Left ventricle myocardium inferior (tissue), 1 donor: ENCODE measurements at regions not wholly inside any gene's neighbourhood (a gene's known extent, or its start where the extent isn't known, plus 50 kb on each side); places are given as distances from the start of the nearest gene placed in this dataset.

Experiments used
- DNase-seq: peaks from one replicate; pipeline ENCODE4 v3.0.0-alpha.2; 2020
- H3K27ac ChIP-seq: fragments of 200-600 bp; replicated peaks from 2 replicates; pipeline ENCODE4 v1.8.0; 2021
- H3K27me3 ChIP-seq: fragments of 200-600 bp; 2 replicates; pipeline ENCODE4 v1.8.0; 2021; ENCODE audit warnings: low read depth
- H3K36me3 ChIP-seq: fragments of 200-600 bp; 2 replicates; pipeline ENCODE4 v1.8.0; 2021
- H3K4me1 ChIP-seq: fragments of 200-600 bp; 2 replicates; pipeline ENCODE4 v1.8.0; 2021
- H3K4me3 ChIP-seq: fragments of 200-600 bp; 2 replicates; pipeline ENCODE4 v1.8.0; 2021; ENCODE audit warnings: mild to moderate bottlenecking, moderate library complexity
- H3K9me3 ChIP-seq: fragments of 200-600 bp; replicated peaks from 2 replicates; pipeline ENCODE4 v1.8.0; 2021
- CTCF ChIP-seq: fragments of 200-600 bp; IDR thresholded peaks from 2 replicates; pipeline ENCODE4 v1.8.0; 2021; ENCODE audit warnings: antibody characterized with exemption, mild to moderate bottlenecking, borderline replicate concordance
- intact Hi-C: fragments of 100-400 bp; cut with micrococcal nuclease; formaldehyde crosslinking; loops from one replicate; pipeline ENCODE4 v1.11.0; 2022
- donor health status: DM: no; HTN: yes; CAD: no; lungs with severe emphysema.

- TF ChIP-seq CTCF, result no peak
- Histone ChIP-seq H3K4me3 (no peak overlapping the region), H3K4me1 (no peaks in the 10 kb centered on the region), H3K9me3 (no peaks in the 10 kb centered on the region), H3K27me3 (peaks cover 60% of the 10 kb centered on the region), H3K36me3 (no peaks in the 10 kb centered on the region), H3K27ac (no peak overlapping the region)
- intact Hi-C loops, result no loop called here
- DNase-seq, result no peak
Measured at GRCh38 chr5:6003040-6003825, 375.1 kb downstream of the MED10 start.

DNA sequence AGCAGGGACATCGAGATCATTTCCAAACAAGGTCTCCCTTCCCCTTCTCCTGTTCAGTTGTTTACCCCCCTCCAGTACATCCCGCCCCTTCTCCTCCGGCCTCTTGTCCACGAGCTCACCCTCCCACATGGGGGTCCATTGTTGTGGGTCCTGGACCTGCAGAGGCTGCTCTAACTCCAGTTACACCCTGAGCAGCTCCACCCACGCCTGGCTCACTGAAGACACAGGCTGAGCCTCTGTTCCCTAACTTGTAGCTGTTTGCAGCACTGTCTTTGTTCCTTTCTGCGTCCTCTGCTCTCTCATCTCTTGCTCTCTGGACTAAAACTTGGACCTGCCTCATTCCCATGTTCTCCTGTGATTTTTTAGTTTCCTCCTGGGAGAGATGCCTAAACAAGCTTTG is 377.5 kb downstream of the MED10 start:
- Histone ChIP-seq H3K4me3 (no peak overlapping the region), H3K27me3 (peaks cover 43% of the 10 kb centered on the region), H3K9me3 (peaks cover 13% of the 10 kb centered on the region), H3K27ac (no peak overlapping the region), H3K4me1 (no peaks in the 10 kb centered on the region), H3K36me3 (no peaks in the 10 kb centered on the region)
- intact Hi-C loops, result no loop called here
- DNase-seq, result no peak
- TF ChIP-seq CTCF, result no peak

GRCh38 chr5:5995819-5996218 is 382.5 kb downstream of the MED10 start:
- Histone ChIP-seq H3K36me3 (no peaks in the 10 kb centered on the region), H3K4me1 (no peaks in the 10 kb centered on the region), H3K27ac (no peak overlapping the region), H3K27me3 (peaks cover under 1% of the 10 kb centered on the region), H3K9me3 (peaks cover 55% of the 10 kb centered on the region), H3K4me3 (no peak overlapping the region)
- no peak for DNase-seq
- intact Hi-C loops, result no loop called here
- no peak for TF ChIP-seq CTCF

DNA sequence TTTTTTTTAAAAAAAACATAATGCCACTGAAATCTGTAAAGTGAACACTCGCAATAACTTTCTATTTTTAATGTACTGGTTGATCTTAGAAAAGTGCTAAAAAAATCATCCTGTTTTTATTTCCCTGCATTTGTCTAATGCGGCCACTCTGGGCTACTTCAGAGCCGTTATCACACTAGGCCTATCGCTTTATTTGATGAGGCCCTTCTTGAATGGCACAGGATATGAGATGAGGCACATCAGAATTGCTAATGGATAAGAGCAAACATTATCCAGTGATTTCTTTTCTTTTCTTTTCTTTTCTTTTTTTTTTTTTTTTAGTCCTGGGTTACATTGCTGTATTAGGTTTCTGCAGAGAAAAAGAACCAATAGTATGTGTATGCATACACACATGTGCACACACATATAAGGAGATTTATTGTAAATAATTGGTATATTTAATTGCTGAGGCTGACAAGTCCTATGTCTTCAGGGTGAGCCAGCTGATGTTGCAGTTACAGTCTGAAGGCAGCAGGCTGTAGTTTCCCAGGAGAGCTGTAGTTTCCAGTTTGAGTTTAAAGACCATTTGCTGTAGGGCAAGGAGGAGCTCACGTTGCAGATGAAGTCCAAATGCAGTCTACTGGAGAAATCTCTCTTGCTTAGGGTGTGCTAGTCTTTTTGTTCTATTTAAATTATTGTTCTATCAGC is 391.7 kb downstream of the MED10 start:
- H3K27me3 ChIP-seq, result peaks cover 6% of the 10 kb centered on the region
- no peaks in the 10 kb centered on the region for H3K36me3 ChIP-seq
- intact Hi-C loops, result no loop called here
- H3K4me3 ChIP-seq, result no peak overlapping the region
- no peak overlapping the region for H3K27ac ChIP-seq
- no peak for DNase-seq
- no peaks in the 10 kb centered on the region for H3K4me1 ChIP-seq
- H3K9me3 ChIP-seq, result no peaks in the 10 kb centered on the region
- no peak for TF ChIP-seq CTCF

DNA sequence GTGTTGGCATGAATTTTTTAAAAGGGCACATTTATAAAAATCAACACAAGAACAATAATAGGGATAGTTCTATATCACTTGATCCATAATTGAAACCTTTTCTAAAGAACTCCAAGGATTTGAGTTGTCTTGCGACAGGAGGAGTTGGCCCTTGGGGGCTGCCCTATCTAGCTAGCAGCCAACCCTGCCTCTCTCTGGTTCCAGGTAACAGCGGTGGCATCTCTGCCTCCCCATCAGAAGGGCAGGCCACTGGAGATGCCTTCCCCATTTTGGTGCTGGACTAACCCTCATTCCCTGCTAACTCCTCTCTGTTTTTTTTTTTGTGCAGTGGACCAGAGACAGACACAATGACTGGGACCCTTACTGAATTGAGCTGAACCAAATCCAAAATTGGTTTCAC is 393.0 kb downstream of the MED10 start:
- Histone ChIP-seq H3K9me3 (no peaks in the 10 kb centered on the region), H3K27ac (no peak overlapping the region), H3K36me3 (no peaks in the 10 kb centered on the region), H3K27me3 (peaks cover 19% of the 10 kb centered on the region), H3K4me1 (no peaks in the 10 kb centered on the region), H3K4me3 (no peak overlapping the region)
- no peak for DNase-seq
- intact Hi-C loops, result no loop called here
- TF ChIP-seq CTCF, result no peak
